Adrenal gland (tissue), 5 donors: ENCODE measurements at regions not wholly inside any gene's neighbourhood (a gene's known extent, or its start where the extent isn't known, plus 50 kb on each side); places are given as distances from the start of the nearest gene placed in this dataset.

Experiments used
- CTCF ChIP-seq, 6 experiments: fragments of 450-650 bp in 4 of 6; fragments of 200-600 bp in 2 of 6; sonication (generic) in 1 of 6; IDR thresholded peaks; 1 replicate in 5 of 6; 2 replicates in 1 of 6; pipeline versions ENCODE4 v1.5.1 to v1.8.0; 2016 to 2021; ENCODE audit warnings: antibody characterized with exemption in 6 of 6, mild to moderate bottlenecking in 2 of 6, moderate library complexity in 1 of 6
- POLR2A ChIP-seq, 2 donors: fragments of 450-650 bp; IDR thresholded peaks; one replicate each; pipeline ENCODE4 v1.6.1; 2017; ENCODE audit warnings: antibody characterized with exemption in 2 of 2, mild to moderate bottlenecking in 2 of 2, moderate library complexity in 1 of 2
- donor health status: DM: no; HTN: no; CAD: no.

DNA sequence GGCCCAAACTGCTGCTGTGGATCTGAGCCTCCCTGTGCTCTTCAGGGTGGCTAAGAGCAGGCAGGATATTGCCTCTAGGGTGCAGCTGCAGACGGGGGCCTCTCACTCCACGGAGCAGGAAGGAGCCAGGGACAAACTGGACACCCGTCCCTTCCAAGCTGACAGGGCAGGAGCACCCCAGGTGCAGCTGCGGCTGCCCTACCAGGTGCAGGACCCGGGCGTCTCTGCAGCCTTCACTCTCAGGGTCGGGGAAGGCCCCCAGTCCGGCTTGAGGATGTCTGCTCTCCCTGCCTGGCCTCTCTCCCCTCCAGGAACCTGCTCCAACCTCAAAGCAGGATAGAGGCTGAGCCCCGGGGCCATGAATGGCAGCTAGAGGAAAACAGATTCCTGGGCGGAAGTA is 1554.9 kb upstream of the CADM2 start:
- TF ChIP-seq POLR2A (IDR thresholded peaks at IDR 0.05) (no peak), CTCF (IDR thresholded peaks at IDR 0.05) (no peak)
